Liver (tissue), 8 donors: ENCODE measurements at regions not wholly inside any gene's neighbourhood (a gene's known extent, or its start where the extent isn't known, plus 50 kb on each side); places are given as distances from the start of the nearest gene placed in this dataset.

Experiments used
- DNase-seq: peaks from one replicate; pipeline ENCODE4 v3.0.0-alpha.2; 2017; ENCODE audit warnings: low spot score
- H3K27ac ChIP-seq, 2 donors: one replicate each; pipeline ENCODE4 v1.7.0; 2013; ENCODE audit warnings: inconsistent platforms in 2 of 2, low read length in 2 of 2, control low read depth in 1 of 2, low read depth in 1 of 2, mild to moderate bottlenecking in 1 of 2
- H3K27me3 ChIP-seq, 4 donors: one replicate each; pipeline versions ENCODE4 v1.6.1 to v1.7.0; 2013; ENCODE audit warnings: low read length in 3 of 4, inconsistent platforms in 1 of 4, mild to moderate bottlenecking in 1 of 4, moderate library complexity in 1 of 4; ENCODE audit not compliant: control insufficient read depth in 4 of 4, insufficient read depth in 4 of 4
- H3K36me3 ChIP-seq, 4 donors: one replicate each; pipeline versions ENCODE4 v1.6.1 to v1.7.0; 2013; ENCODE audit warnings: low read length in 3 of 4, mild to moderate bottlenecking in 3 of 4, low read depth in 1 of 4, moderate library complexity in 1 of 4; ENCODE audit not compliant: control insufficient read depth in 4 of 4, insufficient read depth in 3 of 4
- H3K4me1 ChIP-seq, 4 donors: one replicate each; pipeline versions ENCODE4 v1.6.1 to v1.7.0; 2013; ENCODE audit warnings: low read length in 3 of 4, mild to moderate bottlenecking in 3 of 4, moderate library complexity in 1 of 4; ENCODE audit not compliant: control insufficient read depth in 4 of 4, insufficient read depth in 4 of 4
- H3K4me3 ChIP-seq, 3 donors: one replicate each; pipeline versions ENCODE4 v1.6.1 to v1.7.0; 2013; ENCODE audit warnings: low read length in 3 of 3, control low read depth in 1 of 3, low read depth in 1 of 3, mild to moderate bottlenecking in 1 of 3
- H3K9ac ChIP-seq, 2 donors: one replicate each; pipeline ENCODE4 v1.7.0; 2013; ENCODE audit warnings: low read length in 2 of 2, mild to moderate bottlenecking in 2 of 2, moderate library complexity in 2 of 2, control low read depth in 1 of 2, low read depth in 1 of 2
- H3K9me3 ChIP-seq, 4 donors: one replicate each; pipeline versions ENCODE4 v1.6.1 to v1.7.0; 2013; ENCODE audit warnings: low read length in 3 of 4; ENCODE audit not compliant: control insufficient read depth in 4 of 4
- EGR1 ChIP-seq, 2 donors: IDR thresholded peaks; 2 replicates each; pipeline ENCODE4 v1.6.1; 2016 to 2018; ENCODE audit warnings: antibody characterized with exemption in 2 of 2, low read depth in 2 of 2
- FOXA1 ChIP-seq: IDR thresholded peaks from 2 replicates; pipeline ENCODE4 v1.6.1; 2016; ENCODE audit warnings: antibody characterized with exemption
- FOXA2 ChIP-seq: IDR thresholded peaks from 2 replicates; pipeline ENCODE4 v1.6.1; 2016; ENCODE audit warnings: antibody characterized with exemption
- GABPA ChIP-seq, 2 donors: IDR thresholded peaks in 1 of 2; conservative IDR thresholded peaks in 1 of 2; 2 replicates each; pipeline ENCODE4 v1.6.1; 2016; ENCODE audit warnings: antibody characterized with exemption in 2 of 2, mild to moderate bottlenecking in 1 of 2, moderate library complexity in 1 of 2
- HNF4A ChIP-seq, 2 donors: conservative IDR thresholded peaks; 2 replicates each; pipeline ENCODE4 v1.6.1; 2016; ENCODE audit warnings: antibody characterized with exemption in 2 of 2, mild to moderate bottlenecking in 2 of 2
- JUND ChIP-seq, 2 donors: IDR thresholded peaks; 2 replicates each; pipeline ENCODE4 v1.6.1; 2016; ENCODE audit warnings: antibody characterized with exemption in 2 of 2
- NR2F2 ChIP-seq: IDR thresholded peaks from 2 replicates; pipeline ENCODE4 v1.6.1; 2016; ENCODE audit warnings: antibody characterized with exemption
- RAD21 ChIP-seq, 2 donors: IDR thresholded peaks; 2 replicates each; pipeline ENCODE4 v1.6.1; 2016; ENCODE audit warnings: antibody characterized with exemption in 2 of 2, mild to moderate bottlenecking in 2 of 2
- RXRA ChIP-seq, 2 donors: IDR thresholded peaks; 2 replicates each; pipeline ENCODE4 v1.6.1; 2017 to 2018; ENCODE audit warnings: antibody characterized with exemption in 2 of 2, mild to moderate bottlenecking in 1 of 2
- SP1 ChIP-seq: IDR thresholded peaks from 2 replicates; pipeline ENCODE4 v1.6.1; 2018; ENCODE audit warnings: antibody characterized with exemption, mild to moderate bottlenecking
- YY1 ChIP-seq: IDR thresholded peaks from 2 replicates; pipeline ENCODE4 v1.6.1; 2016; ENCODE audit warnings: antibody characterized with exemption, mild to moderate bottlenecking
- WGBS: extraction: QIAGEN DNeasy Blood & Tissue Kit; methylation state at CpG from one replicate; pipeline ENCODE4 v1.1.7; 2013; 5-methylcytosine and 5-hydroxymethylcytosine counted together
- TF ChIP-seq, protein P1 (sequence below): IDR thresholded peaks from 2 replicates; pipeline ENCODE4 v1.6.1; 2016; ENCODE audit warnings: antibody characterized with exemption
- TF ChIP-seq, protein P2 (sequence below): IDR thresholded peaks from 2 replicates; pipeline ENCODE4 v1.6.1; 2016; ENCODE audit warnings: antibody characterized with exemption, mild to moderate bottlenecking
- TF ChIP-seq, protein P3 (sequence below): IDR thresholded peaks from 2 replicates; pipeline ENCODE4 v1.6.1; 2016; ENCODE audit warnings: antibody characterized with exemption
- TF ChIP-seq, protein P4 (sequence below): IDR thresholded peaks from 2 replicates; pipeline ENCODE4 v1.6.1; 2016; ENCODE audit warnings: antibody characterized with exemption
- TF ChIP-seq, protein P5 (sequence below): fragments of 150-350 bp; IDR thresholded peaks from 2 replicates; pipeline ENCODE4 v1.5.1; 2017; ENCODE audit warnings: improper control_type of control experiment, low read depth, low read length; ENCODE audit not compliant: missing input control
- donor health status: healthy.
- donor health status: healthy.
- donor health status: healthy.
- donor health status: healthy.
- donor health status: healthy.

DNA sequence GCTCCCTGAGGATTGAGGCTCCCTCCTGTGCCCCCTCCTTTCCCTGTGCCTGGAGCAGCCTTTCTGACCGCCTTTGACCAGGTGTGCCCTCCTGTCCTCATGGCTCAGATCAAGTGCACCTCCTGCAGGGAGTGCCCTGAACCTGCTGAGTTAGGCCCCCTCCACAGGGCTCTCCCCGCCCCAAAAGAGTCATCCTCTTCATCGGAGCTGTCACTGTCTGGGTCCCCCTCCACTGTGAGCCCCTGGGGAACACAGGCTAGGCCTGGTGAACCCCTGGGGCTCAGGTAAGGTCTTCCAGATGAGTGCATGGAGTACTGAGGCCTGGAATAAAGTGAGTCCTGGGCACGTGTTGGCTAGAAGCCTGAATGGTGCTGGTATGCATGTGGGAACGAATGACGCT lies 173.5 kb downstream of the INHBB start:
- 93% methylated on average over 6 of the region's 6 CpGs for WGBS
- H3K27me3 ChIP-seq, result no peaks in the 10 kb centered on the region

DNA sequence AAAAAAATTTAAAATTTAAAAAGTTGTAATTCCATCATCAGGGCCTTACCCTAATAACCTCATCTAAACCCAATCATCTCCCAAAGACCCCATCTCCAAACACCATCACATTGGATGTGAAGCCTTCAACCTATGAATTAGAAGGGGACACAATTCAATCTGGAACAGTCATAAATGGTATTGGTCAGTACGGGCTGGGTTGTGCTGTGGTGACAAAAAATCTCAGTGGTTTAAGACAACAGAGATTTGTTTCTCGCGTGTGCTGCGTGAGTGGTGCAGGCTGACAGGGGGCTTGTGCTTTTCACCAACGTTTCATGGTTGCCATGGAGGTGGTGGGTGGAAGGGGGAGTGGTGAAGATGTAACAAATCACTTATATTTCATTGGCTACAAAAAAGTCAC lies 174.5 kb downstream of the INHBB start:
- Histone ChIP-seq H3K27ac (no peak overlapping the region), H3K27me3 (no peaks in the 10 kb centered on the region), H3K4me1 (peaks cover 8 to 36% (median 22%) of the 10 kb centered on the region in 4 donors), H3K9me3 (no peaks in the 10 kb centered on the region), H3K4me3 (no peak overlapping the region), H3K36me3 (no peaks in the 10 kb centered on the region), H3K9ac (no peak overlapping the region)
- TF ChIP-seq, protein P1, sequence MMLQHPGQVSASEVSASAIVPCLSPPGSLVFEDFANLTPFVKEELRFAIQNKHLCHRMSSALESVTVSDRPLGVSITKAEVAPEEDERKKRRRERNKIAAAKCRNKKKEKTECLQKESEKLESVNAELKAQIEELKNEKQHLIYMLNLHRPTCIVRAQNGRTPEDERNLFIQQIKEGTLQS, result no peak
- TF ChIP-seq FOXA2, result no peak
- TF ChIP-seq YY1, result no peak
- TF ChIP-seq SP1, result no peak
- TF ChIP-seq FOXA1, result no peak
- TF ChIP-seq, protein P2, sequence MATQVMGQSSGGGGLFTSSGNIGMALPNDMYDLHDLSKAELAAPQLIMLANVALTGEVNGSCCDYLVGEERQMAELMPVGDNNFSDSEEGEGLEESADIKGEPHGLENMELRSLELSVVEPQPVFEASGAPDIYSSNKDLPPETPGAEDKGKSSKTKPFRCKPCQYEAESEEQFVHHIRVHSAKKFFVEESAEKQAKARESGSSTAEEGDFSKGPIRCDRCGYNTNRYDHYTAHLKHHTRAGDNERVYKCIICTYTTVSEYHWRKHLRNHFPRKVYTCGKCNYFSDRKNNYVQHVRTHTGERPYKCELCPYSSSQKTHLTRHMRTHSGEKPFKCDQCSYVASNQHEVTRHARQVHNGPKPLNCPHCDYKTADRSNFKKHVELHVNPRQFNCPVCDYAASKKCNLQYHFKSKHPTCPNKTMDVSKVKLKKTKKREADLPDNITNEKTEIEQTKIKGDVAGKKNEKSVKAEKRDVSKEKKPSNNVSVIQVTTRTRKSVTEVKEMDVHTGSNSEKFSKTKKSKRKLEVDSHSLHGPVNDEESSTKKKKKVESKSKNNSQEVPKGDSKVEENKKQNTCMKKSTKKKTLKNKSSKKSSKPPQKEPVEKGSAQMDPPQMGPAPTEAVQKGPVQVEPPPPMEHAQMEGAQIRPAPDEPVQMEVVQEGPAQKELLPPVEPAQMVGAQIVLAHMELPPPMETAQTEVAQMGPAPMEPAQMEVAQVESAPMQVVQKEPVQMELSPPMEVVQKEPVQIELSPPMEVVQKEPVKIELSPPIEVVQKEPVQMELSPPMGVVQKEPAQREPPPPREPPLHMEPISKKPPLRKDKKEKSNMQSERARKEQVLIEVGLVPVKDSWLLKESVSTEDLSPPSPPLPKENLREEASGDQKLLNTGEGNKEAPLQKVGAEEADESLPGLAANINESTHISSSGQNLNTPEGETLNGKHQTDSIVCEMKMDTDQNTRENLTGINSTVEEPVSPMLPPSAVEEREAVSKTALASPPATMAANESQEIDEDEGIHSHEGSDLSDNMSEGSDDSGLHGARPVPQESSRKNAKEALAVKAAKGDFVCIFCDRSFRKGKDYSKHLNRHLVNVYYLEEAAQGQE, result no peak
- no peak for TF ChIP-seq RAD21 (IDR thresholded peaks at IDR 0.05)
- TF ChIP-seq RXRA (IDR thresholded peaks at IDR 0.05), result no peak
- no peak for TF ChIP-seq GABPA (IDR thresholded peaks at IDR 0.05 in 1 of 2, conservative IDR thresholded peaks at IDR 0.05 in 1 of 2)
- TF ChIP-seq, protein P3, sequence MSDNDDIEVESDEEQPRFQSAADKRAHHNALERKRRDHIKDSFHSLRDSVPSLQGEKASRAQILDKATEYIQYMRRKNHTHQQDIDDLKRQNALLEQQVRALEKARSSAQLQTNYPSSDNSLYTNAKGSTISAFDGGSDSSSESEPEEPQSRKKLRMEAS, result no peak
- TF ChIP-seq, protein P4, sequence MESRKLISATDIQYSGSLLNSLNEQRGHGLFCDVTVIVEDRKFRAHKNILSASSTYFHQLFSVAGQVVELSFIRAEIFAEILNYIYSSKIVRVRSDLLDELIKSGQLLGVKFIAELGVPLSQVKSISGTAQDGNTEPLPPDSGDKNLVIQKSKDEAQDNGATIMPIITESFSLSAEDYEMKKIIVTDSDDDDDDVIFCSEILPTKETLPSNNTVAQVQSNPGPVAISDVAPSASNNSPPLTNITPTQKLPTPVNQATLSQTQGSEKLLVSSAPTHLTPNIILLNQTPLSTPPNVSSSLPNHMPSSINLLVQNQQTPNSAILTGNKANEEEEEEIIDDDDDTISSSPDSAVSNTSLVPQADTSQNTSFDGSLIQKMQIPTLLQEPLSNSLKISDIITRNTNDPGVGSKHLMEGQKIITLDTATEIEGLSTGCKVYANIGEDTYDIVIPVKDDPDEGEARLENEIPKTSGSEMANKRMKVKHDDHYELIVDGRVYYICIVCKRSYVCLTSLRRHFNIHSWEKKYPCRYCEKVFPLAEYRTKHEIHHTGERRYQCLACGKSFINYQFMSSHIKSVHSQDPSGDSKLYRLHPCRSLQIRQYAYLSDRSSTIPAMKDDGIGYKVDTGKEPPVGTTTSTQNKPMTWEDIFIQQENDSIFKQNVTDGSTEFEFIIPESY, result no peak
- TF ChIP-seq NR2F2, result no peak
- DNase-seq, result no peak
- WGBS, result 95% methylated on average over 5 of the region's 5 CpGs

More for the DNA sequence above, 173.5 kb downstream of the INHBB start:
- no peak for DNase-seq
- H3K27ac ChIP-seq, result no peak overlapping the region
- H3K36me3 ChIP-seq, result no peaks in the 10 kb centered on the region
- H3K4me3 ChIP-seq, result no peak overlapping the region
- no peak overlapping the region for H3K9ac ChIP-seq
- TF ChIP-seq, protein P4, result no peak
- TF ChIP-seq, protein P5, sequence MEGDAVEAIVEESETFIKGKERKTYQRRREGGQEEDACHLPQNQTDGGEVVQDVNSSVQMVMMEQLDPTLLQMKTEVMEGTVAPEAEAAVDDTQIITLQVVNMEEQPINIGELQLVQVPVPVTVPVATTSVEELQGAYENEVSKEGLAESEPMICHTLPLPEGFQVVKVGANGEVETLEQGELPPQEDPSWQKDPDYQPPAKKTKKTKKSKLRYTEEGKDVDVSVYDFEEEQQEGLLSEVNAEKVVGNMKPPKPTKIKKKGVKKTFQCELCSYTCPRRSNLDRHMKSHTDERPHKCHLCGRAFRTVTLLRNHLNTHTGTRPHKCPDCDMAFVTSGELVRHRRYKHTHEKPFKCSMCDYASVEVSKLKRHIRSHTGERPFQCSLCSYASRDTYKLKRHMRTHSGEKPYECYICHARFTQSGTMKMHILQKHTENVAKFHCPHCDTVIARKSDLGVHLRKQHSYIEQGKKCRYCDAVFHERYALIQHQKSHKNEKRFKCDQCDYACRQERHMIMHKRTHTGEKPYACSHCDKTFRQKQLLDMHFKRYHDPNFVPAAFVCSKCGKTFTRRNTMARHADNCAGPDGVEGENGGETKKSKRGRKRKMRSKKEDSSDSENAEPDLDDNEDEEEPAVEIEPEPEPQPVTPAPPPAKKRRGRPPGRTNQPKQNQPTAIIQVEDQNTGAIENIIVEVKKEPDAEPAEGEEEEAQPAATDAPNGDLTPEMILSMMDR, result no peak
- TF ChIP-seq EGR1 (IDR thresholded peaks at IDR 0.05; ENCODE audit: low read depth in 2 of 2) (no peak), HNF4A (conservative IDR thresholded peaks at IDR 0.05) (no peak), RAD21 (IDR thresholded peaks at IDR 0.05) (no peak), YY1 (no peak), NR2F2 (no peak), FOXA1 (no peak), JUND (IDR thresholded peaks at IDR 0.05) (no peak)
- TF ChIP-seq, protein P1, result no peak
- no peaks in the 10 kb centered on the region for H3K9me3 ChIP-seq
- H3K4me1 ChIP-seq, result peaks cover 2 to 26% (median 17%) of the 10 kb centered on the region in 4 donors
